ENCODE measurements at regions not wholly inside any gene's neighbourhood (a gene's known extent, or its start where the extent isn't known, plus 50 kb on each side); places are given as distances from the start of the nearest gene placed in this dataset.
"Not testable (repeated sequence)": the region's sequence is repeated elsewhere in the genome, so short reads cannot be mapped to it uniquely, and the experiment has no call there.

DNA sequence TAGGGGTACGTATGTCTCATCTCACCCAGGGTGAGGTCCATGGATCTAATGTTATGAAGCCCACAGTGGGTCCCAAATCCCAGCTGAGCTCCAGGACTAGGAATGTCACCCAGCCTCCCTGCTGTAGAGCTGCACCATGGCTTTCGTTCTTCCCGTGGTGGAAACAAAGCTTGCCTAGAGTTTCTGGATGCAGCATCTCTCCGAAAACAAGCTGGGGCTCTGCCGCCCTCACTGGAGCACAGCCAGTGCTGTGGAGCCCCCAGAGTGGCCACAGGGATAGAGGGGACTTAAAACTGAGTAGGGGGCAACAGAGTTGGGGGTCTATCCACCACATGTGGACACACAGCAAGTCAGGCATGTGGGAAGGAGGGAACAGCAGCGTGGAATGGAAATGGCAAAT lies 192.1 kb downstream of the ANKRD30B start:
- TF ChIP-seq, protein P1, sequence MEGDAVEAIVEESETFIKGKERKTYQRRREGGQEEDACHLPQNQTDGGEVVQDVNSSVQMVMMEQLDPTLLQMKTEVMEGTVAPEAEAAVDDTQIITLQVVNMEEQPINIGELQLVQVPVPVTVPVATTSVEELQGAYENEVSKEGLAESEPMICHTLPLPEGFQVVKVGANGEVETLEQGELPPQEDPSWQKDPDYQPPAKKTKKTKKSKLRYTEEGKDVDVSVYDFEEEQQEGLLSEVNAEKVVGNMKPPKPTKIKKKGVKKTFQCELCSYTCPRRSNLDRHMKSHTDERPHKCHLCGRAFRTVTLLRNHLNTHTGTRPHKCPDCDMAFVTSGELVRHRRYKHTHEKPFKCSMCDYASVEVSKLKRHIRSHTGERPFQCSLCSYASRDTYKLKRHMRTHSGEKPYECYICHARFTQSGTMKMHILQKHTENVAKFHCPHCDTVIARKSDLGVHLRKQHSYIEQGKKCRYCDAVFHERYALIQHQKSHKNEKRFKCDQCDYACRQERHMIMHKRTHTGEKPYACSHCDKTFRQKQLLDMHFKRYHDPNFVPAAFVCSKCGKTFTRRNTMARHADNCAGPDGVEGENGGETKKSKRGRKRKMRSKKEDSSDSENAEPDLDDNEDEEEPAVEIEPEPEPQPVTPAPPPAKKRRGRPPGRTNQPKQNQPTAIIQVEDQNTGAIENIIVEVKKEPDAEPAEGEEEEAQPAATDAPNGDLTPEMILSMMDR (IDR thresholded peaks at IDR 0.05; ENCODE audit: insufficient read depth, low read length), result not testable (repeated sequence)
- TF ChIP-seq POLR2AphosphoS5 (IDR thresholded peaks at IDR 0.05; ENCODE audit: low read depth); SPI1 (IDR thresholded peaks at IDR 0.05; ENCODE audit: borderline replicate concordance, low read depth); GABPA (IDR thresholded peaks at IDR 0.05; ENCODE audit: low read depth): not testable (repeated sequence)
- TF ChIP-seq, protein P2, sequence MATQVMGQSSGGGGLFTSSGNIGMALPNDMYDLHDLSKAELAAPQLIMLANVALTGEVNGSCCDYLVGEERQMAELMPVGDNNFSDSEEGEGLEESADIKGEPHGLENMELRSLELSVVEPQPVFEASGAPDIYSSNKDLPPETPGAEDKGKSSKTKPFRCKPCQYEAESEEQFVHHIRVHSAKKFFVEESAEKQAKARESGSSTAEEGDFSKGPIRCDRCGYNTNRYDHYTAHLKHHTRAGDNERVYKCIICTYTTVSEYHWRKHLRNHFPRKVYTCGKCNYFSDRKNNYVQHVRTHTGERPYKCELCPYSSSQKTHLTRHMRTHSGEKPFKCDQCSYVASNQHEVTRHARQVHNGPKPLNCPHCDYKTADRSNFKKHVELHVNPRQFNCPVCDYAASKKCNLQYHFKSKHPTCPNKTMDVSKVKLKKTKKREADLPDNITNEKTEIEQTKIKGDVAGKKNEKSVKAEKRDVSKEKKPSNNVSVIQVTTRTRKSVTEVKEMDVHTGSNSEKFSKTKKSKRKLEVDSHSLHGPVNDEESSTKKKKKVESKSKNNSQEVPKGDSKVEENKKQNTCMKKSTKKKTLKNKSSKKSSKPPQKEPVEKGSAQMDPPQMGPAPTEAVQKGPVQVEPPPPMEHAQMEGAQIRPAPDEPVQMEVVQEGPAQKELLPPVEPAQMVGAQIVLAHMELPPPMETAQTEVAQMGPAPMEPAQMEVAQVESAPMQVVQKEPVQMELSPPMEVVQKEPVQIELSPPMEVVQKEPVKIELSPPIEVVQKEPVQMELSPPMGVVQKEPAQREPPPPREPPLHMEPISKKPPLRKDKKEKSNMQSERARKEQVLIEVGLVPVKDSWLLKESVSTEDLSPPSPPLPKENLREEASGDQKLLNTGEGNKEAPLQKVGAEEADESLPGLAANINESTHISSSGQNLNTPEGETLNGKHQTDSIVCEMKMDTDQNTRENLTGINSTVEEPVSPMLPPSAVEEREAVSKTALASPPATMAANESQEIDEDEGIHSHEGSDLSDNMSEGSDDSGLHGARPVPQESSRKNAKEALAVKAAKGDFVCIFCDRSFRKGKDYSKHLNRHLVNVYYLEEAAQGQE (IDR thresholded peaks at IDR 0.05; ENCODE audit: insufficient replicate concordance, low read depth), result not testable (repeated sequence)
